OCI-LY7 (cell line): ENCODE measurements at regions not wholly inside any gene's neighbourhood (a gene's known extent, or its start where the extent isn't known, plus 50 kb on each side); places are given as distances from the start of the nearest gene placed in this dataset.

ENCODE experiments used
- BruUV-seq: library from RNA; stranded (reverse); fragments of 400-500 nt; replicated peaks from 2 replicates; lab custom pipeline; 2021; lab: Mats Ljungman, UMichigan
- CTCF ChIA-PET: fragments of 300-600 bp; sonication (Branson Sonifier 250); formaldehyde crosslinking; loops from one replicate; lab custom pipeline; 2022; ENCODE audit warnings: antibody characterized with exemption; ENCODE audit not compliant: unreplicated experiment; lab: Charles Lee
- POLR2A ChIA-PET: fragments of 300-600 bp; sonication (Branson Sonifier 250); formaldehyde crosslinking; loops from one replicate; lab custom pipeline; 2022; ENCODE audit warnings: antibody characterized with exemption; lab: Charles Lee
- DNase-seq: peaks from one replicate; pipeline ENCODE4 v3.0.0-alpha.2; 2015; ENCODE audit warnings: low spot score
- H2AFZ ChIP-seq: fragments of 200-600 bp; sonication (generic), shearing (Covaris generic); 2 replicates; pipeline ENCODE4 v1.6.1; 2014; ENCODE audit warnings: mild to moderate bottlenecking, antibody characterized with exemption, low read length, moderate library complexity
- H3K27ac ChIP-seq: fragments of 200-600 bp; sonication (generic); 2 replicates; pipeline ENCODE4 v1.5.1; 2014; ENCODE audit warnings: mixed run types, low read depth, mild to moderate bottlenecking, moderate library complexity, low read length, inconsistent platforms; ENCODE audit not compliant: poor library complexity, severe bottlenecking
- H3K36me3 ChIP-seq: fragments of 200-600 bp; sonication (generic); 2 replicates; pipeline ENCODE4 v1.6.1; 2014; ENCODE audit warnings: mild to moderate bottlenecking, antibody characterized with exemption, low read length, moderate library complexity, mixed read lengths; ENCODE audit not compliant: insufficient read depth
- H3K4me1 ChIP-seq: fragments of 200-600 bp; sonication (generic); 2 replicates; pipeline ENCODE4 v1.5.1; 2014; ENCODE audit warnings: mild to moderate bottlenecking, low read length; ENCODE audit not compliant: insufficient read depth, poor library complexity, severe bottlenecking
- H3K4me2 ChIP-seq: fragments of 200-600 bp; sonication (generic); 2 replicates; pipeline ENCODE4 v1.6.1; 2014; ENCODE audit warnings: mild to moderate bottlenecking, low read length
- H3K4me3 ChIP-seq: fragments of 200-600 bp; sonication (generic); 2 replicates; pipeline ENCODE4 v1.5.1; 2014; ENCODE audit warnings: mild to moderate bottlenecking, low read depth, low read length; ENCODE audit not compliant: poor library complexity, severe bottlenecking
- H3K79me2 ChIP-seq: fragments of 200-600 bp; sonication (generic); 2 replicates; pipeline ENCODE4 v1.6.1; 2016; ENCODE audit warnings: low read depth, mild to moderate bottlenecking, low read length, moderate library complexity, mixed read lengths; ENCODE audit not compliant: insufficient read depth
- H3K9me2 ChIP-seq: fragments of 200-600 bp; sonication (generic); 2 replicates; pipeline ENCODE4 v1.6.1; 2016; ENCODE audit warnings: mild to moderate bottlenecking, low read length, mixed read lengths; ENCODE audit not compliant: insufficient read depth
- H3K9me3 ChIP-seq: fragments of 200-600 bp; sonication (generic); 2 replicates; pipeline ENCODE4 v1.6.1; 2014; ENCODE audit warnings: mild to moderate bottlenecking, mixed run types, low read length, mixed read lengths
- H4K20me1 ChIP-seq: fragments of 200-600 bp; sonication (generic); 2 replicates; pipeline ENCODE4 v1.6.1; 2014; ENCODE audit warnings: mild to moderate bottlenecking, antibody characterized with exemption, low read length, moderate library complexity, mixed read lengths; ENCODE audit not compliant: insufficient read depth
- EZH2phosphoT487 ChIP-seq: fragments of 200-600 bp; sonication (generic); IDR thresholded peaks from 2 replicates; pipeline ENCODE4 v1.6.1; 2018; ENCODE audit warnings: low read depth, borderline replicate concordance, mild to moderate bottlenecking, mixed run types, antibody characterized with exemption, low read length, moderate library complexity, mixed read lengths
- intact Hi-C: fragments of 100-400 bp; cut with micrococcal nuclease; formaldehyde crosslinking; loops from one replicate; pipeline ENCODE4 v1.10.0; 2022; ENCODE audit not compliant: unreplicated experiment
- TF ChIP-seq, protein P1 (sequence below): fragments of 200-600 bp; sonication (generic); conservative IDR thresholded peaks from 2 replicates; pipeline ENCODE4 v1.5.1; 2014; ENCODE audit warnings: mild to moderate bottlenecking, antibody characterized with exemption, low read length, moderate library complexity, mixed read lengths

DNA sequence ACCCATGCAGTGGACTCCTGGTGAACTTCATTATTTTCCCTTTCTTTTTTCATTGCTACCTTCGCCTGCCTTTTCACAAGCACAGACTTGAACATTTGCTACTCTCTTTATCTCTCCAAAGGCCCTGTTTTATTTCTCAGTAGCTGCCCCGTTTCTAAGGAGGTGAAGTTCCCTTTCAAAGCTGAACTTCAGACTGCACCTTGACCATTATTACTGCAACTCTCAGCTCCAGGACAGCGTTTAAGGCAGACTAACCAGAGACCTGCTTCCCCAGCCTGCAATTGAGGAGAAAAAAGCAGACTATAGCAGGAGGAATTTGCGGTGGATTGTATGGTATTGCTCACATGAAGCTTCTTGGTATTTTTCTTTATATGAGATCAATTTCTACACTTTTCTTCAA is 460.7 kb downstream of the CBLN4 start:
- no peak for TF ChIP-seq EZH2phosphoT487
- TF ChIP-seq, protein P1, sequence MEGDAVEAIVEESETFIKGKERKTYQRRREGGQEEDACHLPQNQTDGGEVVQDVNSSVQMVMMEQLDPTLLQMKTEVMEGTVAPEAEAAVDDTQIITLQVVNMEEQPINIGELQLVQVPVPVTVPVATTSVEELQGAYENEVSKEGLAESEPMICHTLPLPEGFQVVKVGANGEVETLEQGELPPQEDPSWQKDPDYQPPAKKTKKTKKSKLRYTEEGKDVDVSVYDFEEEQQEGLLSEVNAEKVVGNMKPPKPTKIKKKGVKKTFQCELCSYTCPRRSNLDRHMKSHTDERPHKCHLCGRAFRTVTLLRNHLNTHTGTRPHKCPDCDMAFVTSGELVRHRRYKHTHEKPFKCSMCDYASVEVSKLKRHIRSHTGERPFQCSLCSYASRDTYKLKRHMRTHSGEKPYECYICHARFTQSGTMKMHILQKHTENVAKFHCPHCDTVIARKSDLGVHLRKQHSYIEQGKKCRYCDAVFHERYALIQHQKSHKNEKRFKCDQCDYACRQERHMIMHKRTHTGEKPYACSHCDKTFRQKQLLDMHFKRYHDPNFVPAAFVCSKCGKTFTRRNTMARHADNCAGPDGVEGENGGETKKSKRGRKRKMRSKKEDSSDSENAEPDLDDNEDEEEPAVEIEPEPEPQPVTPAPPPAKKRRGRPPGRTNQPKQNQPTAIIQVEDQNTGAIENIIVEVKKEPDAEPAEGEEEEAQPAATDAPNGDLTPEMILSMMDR = no peak
- Histone ChIP-seq H3K9me2 (no peaks in the 10 kb centered on the region), H3K4me3 (no peak overlapping the region), H3K4me1 (no peaks in the 10 kb centered on the region), H2AFZ (no peak overlapping the region), H3K79me2 (no peaks in the 10 kb centered on the region), H3K9me3 (no peaks in the 10 kb centered on the region), H4K20me1 (no peaks in the 10 kb centered on the region), H3K4me2 (no peak overlapping the region), H3K36me3 (no peaks in the 10 kb centered on the region), H3K27ac (no peak overlapping the region)
- ChIA-PET POLR2A (no interaction called here), CTCF (no interaction called here)
- intact Hi-C loops = no loop called here
- BruUV-seq = no TSS peak
- no peak for DNase-seq

DNA sequence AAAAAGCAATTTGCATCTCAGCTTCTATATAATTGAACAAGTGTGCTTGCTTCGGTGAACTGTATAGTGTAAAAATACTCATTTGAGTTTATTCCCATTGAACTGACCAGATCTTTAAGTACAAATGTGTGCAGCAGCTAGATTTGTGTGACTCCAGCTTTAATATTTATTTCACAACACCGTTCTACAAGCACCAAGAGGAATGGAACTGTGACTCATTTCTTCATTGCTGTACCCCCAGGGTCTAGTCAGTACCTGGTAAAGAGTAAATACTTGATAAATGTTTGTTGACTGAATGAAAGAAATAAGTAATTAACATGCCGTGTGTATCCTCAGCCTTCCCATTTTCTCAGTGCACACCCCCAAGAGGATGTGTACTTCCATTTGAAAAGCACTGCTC is 464.8 kb downstream of the CBLN4 start:
- H3K4me2 ChIP-seq = no peak overlapping the region
- no peaks in the 10 kb centered on the region for H3K79me2 ChIP-seq
- no peak overlapping the region for H3K27ac ChIP-seq
- H4K20me1 ChIP-seq = no peaks in the 10 kb centered on the region
- intact Hi-C loops = no loop called here
- POLR2A ChIA-PET = no interaction called here
- H3K9me2 ChIP-seq = no peaks in the 10 kb centered on the region
- H3K4me1 ChIP-seq = no peaks in the 10 kb centered on the region
- CTCF ChIA-PET = no interaction called here
- TF ChIP-seq, protein P1 = no peak
- no peak for TF ChIP-seq EZH2phosphoT487
- no peaks in the 10 kb centered on the region for H3K9me3 ChIP-seq
- no peak overlapping the region for H2AFZ ChIP-seq
- no peaks in the 10 kb centered on the region for H3K36me3 ChIP-seq
- no peak overlapping the region for H3K4me3 ChIP-seq
- no peak for DNase-seq
- BruUV-seq = no TSS peak

DNA sequence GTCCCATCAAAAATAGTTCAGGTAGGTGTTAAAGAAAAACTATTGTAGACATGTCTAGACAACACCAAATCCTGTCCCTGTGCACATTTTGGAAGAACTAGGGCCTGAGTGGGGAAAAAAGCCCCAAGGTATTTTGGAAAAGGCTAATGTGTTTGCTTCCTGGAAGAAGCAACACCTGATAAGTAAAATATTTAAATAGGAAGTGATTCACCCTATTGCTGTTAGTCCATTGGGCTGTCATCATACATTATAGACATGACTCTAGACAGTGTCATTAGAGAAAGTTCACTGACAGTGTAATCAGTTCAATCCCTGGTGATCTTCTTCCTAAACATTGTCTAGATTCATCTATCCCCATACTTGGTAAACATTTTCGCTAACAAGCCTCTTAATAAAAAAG is 465.3 kb downstream of the CBLN4 start:
- no peak overlapping the region for H3K4me2 ChIP-seq
- H3K4me1 ChIP-seq = no peaks in the 10 kb centered on the region
- TF ChIP-seq, protein P1 = no peak
- no peak for TF ChIP-seq EZH2phosphoT487
- no peak overlapping the region for H3K27ac ChIP-seq
- no peaks in the 10 kb centered on the region for H3K9me2 ChIP-seq
- no peak for DNase-seq
- no peak overlapping the region for H2AFZ ChIP-seq
- H3K36me3 ChIP-seq = no peaks in the 10 kb centered on the region
- no peak overlapping the region for H3K4me3 ChIP-seq
- H3K9me3 ChIP-seq = no peaks in the 10 kb centered on the region
- H3K79me2 ChIP-seq = no peaks in the 10 kb centered on the region
- BruUV-seq = no TSS peak
- CTCF ChIA-PET = no interaction called here
- intact Hi-C loops = no loop called here
- POLR2A ChIA-PET = no interaction called here
- no peaks in the 10 kb centered on the region for H4K20me1 ChIP-seq
